Transverse colon (tissue), 4 donors: ENCODE measurements at regions not wholly inside any gene's neighbourhood (a gene's known extent, or its start where the extent isn't known, plus 50 kb on each side); places are given as distances from the start of the nearest gene placed in this dataset.
A peak's percentile ranks its signal among the peaks of the same experiment; 100 is the strongest.

Source experiments
- DNase-seq: peaks from one replicate; pipeline ENCODE4 v3.0.0-alpha.2; 2019
- H3K27ac ChIP-seq, 4 donors: fragments of 200-600 bp; sonication (generic); 2 replicates each; pipeline ENCODE4 v1.5.1; 2016 to 2018; ENCODE audit warnings: inconsistent platforms in 4 of 4
- H3K27me3 ChIP-seq: fragments of 200-600 bp; sonication (generic); 2 replicates; pipeline ENCODE4 v1.5.1; 2017; ENCODE audit warnings: inconsistent platforms
- H3K36me3 ChIP-seq, 4 donors: fragments of 200-600 bp; sonication (generic); 2 replicates each; pipeline ENCODE4 v1.5.1; 2017 to 2019; ENCODE audit warnings: inconsistent platforms in 4 of 4
- H3K4me1 ChIP-seq, 4 donors: fragments of 200-600 bp; sonication (generic); 2 replicates each; pipeline ENCODE4 v1.5.1; 2017 to 2020; ENCODE audit warnings: inconsistent platforms in 4 of 4
- H3K4me3 ChIP-seq, 4 donors: fragments of 200-600 bp; sonication (generic); 1 replicate in 1 of 4; 2 replicates in 3 of 4; pipeline versions ENCODE4 v1.5.1 to v1.6.1; 2017 to 2019; ENCODE audit warnings: inconsistent platforms in 4 of 4
- H3K9me3 ChIP-seq, 2 donors: fragments of 200-600 bp; sonication (generic); 2 replicates each; pipeline ENCODE4 v1.5.1; 2017 to 2019; ENCODE audit warnings: inconsistent platforms in 2 of 2
- CTCF ChIP-seq, 5 experiments: fragments of 200-600 bp in 3 of 5; fragments of 450-650 bp in 2 of 5; sonication (generic) in 3 of 5; IDR thresholded peaks; 1 replicate in 2 of 5; 2 replicates in 3 of 5; pipeline ENCODE4 v1.5.1; 2016 to 2017; ENCODE audit warnings: antibody characterized with exemption in 5 of 5, inconsistent platforms in 3 of 5, mild to moderate bottlenecking in 2 of 5, moderate library complexity in 1 of 5
- EP300 ChIP-seq: sonication (generic); formaldehyde crosslinking; IDR thresholded peaks from one replicate; pipeline ENCODE4 v1.6.1; 2017; ENCODE audit warnings: antibody characterized with exemption, low read depth
- POLR2A ChIP-seq: fragments of 450-650 bp; IDR thresholded peaks from one replicate; pipeline ENCODE4 v1.6.1; 2016; ENCODE audit warnings: antibody characterized with exemption, mild to moderate bottlenecking, moderate library complexity
- POLR2AphosphoS5 ChIP-seq, 3 donors: sonication (generic); formaldehyde crosslinking; IDR thresholded peaks; one replicate each; pipeline ENCODE4 v1.6.1; 2016; ENCODE audit warnings: antibody characterized with exemption in 3 of 3
- WGBS, 2 donors: methylation state at CpG; one replicate each; pipeline ENCODE4 v1.1.5; 2018; ENCODE audit warnings: low coverage in 1 of 2; 5-methylcytosine and 5-hydroxymethylcytosine counted together
- in situ Hi-C, 4 donors: fragments of 200-750 bp; cut with MboI; loops; one replicate each; pipeline versions ENCODE4 v1.15.0 to v1.15.1; 2017; ENCODE audit warnings: low sequenced_read_pairs in 3 of 4, low pct_ligation_motif_present in 1 of 4, low pct_unique_long_range_greater_than_20kb in 1 of 4
- intact Hi-C: fragments of 100-400 bp; cut with DNase I; formaldehyde crosslinking; loops from one replicate; pipeline ENCODE4 v1.15.1; 2023; ENCODE audit warnings: low total_unique reads

- TF ChIP-seq POLR2A (no peak), POLR2AphosphoS5 (IDR thresholded peaks at IDR 0.05) (no peak)
- in situ Hi-C loops = loop anchor here in 3 of 4 donors (25.0 kb wide), 4 partner anchors 90 to 535 kb away; partner anchors contain the start of genes PGRMC2 (in 2 of the 3), C4orf33 (in 1 of the 3) and SCLT1 (in 1 of the 3)
These were observed 257.0 kb upstream of the JADE1 start for GRCh38 chr4:128552586-128552907.

GRCh38 chr4:128551280-128551679, 258.2 kb upstream of the JADE1 start:
- in situ Hi-C loops = loop anchor here in 3 of 4 donors (25.0 kb wide), 4 partner anchors 89 to 536 kb away; partner anchors contain the start of genes PGRMC2 (in 2 of the 3), C4orf33 (in 1 of the 3) and SCLT1 (in 1 of the 3)

More at GRCh38 chr4:128552586-128552907, 257.0 kb upstream of the JADE1 start:
- 75 to 81% methylated on average over 4 of the region's 4 CpGs for WGBS, 2 donors
- H3K9me3 ChIP-seq = no peaks in the 10 kb centered on the region
- H3K27ac ChIP-seq = peak overlapping the region; percentile 86 to 96 (median 91)
- peak overlapping the region in 3 of 4 donors; percentile 49 to 78 (median 71) for H3K4me3 ChIP-seq
- no peaks in the 10 kb centered on the region for H3K27me3 ChIP-seq
- H3K36me3 ChIP-seq = no peaks in the 10 kb centered on the region
- H3K4me1 ChIP-seq = peaks cover 8 to 16% (median 12%) of the 10 kb centered on the region in 4 donors
- DNase-seq = no peak
- intact Hi-C loops = loop anchor here (10.0 kb wide), 2 partner anchors 168 to 268 kb away; partner anchors contain the start of gene PGRMC2

GRCh38 chr4:128550060-128550459, 259.4 kb upstream of the JADE1 start:
- H3K27ac ChIP-seq = no peak overlapping the region
- H3K4me1 ChIP-seq = peaks cover 8 to 16% (median 12%) of the 10 kb centered on the region in 4 donors
- TF ChIP-seq EP300 (no peak), POLR2AphosphoS5 (IDR thresholded peaks at IDR 0.05) (no peak), POLR2A (no peak), CTCF (IDR thresholded peaks at IDR 0.05) (no peak)
- no peaks in the 10 kb centered on the region for H3K27me3 ChIP-seq
- DNase-seq = no peak
- no peaks in the 10 kb centered on the region for H3K9me3 ChIP-seq
- WGBS, 2 donors = 84 to 87% methylated on average over 5 of the region's 5 CpGs
- in situ Hi-C loops (loop anchor here in 3 of 4 donors (25.0 kb wide), 4 partner anchors 88 to 537 kb away; partner anchors contain the start of genes PGRMC2 (in 2 of the 3), C4orf33 (in 1 of the 3) and SCLT1 (in 1 of the 3)), intact Hi-C loops (loop anchor here (10.0 kb wide), 2 partner anchors 165 to 265 kb away; partner anchors contain the start of gene PGRMC2)
- H3K4me3 ChIP-seq = no peak overlapping the region
- H3K36me3 ChIP-seq = no peaks in the 10 kb centered on the region

More at GRCh38 chr4:128551280-128551679, 258.2 kb upstream of the JADE1 start:
- TF ChIP-seq CTCF (IDR thresholded peaks at IDR 0.05) (no peak), POLR2A (no peak), POLR2AphosphoS5 (IDR thresholded peaks at IDR 0.05) (no peak), EP300 (no peak)
- no peak overlapping the region for H3K27ac ChIP-seq
- no peaks in the 10 kb centered on the region for H3K9me3 ChIP-seq
- 89 to 95% methylated on average over 4 of the region's 4 CpGs for WGBS, 2 donors
- H3K4me3 ChIP-seq = no peak overlapping the region
- no peaks in the 10 kb centered on the region for H3K36me3 ChIP-seq
- intact Hi-C loops = loop anchor here (10.0 kb wide), 2 partner anchors 166 to 266 kb away; partner anchors contain the start of gene PGRMC2
- no peak for DNase-seq
- H3K27me3 ChIP-seq = no peaks in the 10 kb centered on the region
- H3K4me1 ChIP-seq = peaks cover 8 to 16% (median 12%) of the 10 kb centered on the region in 4 donors

- TF ChIP-seq EP300 (no peak), POLR2A (no peak), CTCF (IDR thresholded peaks at IDR 0.05) (no peak), POLR2AphosphoS5 (IDR thresholded peaks at IDR 0.05) (no peak)
- intact Hi-C loops = loop anchor here (10.0 kb wide), 2 partner anchors 165 to 265 kb away; partner anchors contain the start of gene PGRMC2
These were observed 259.9 kb upstream of the JADE1 start for GRCh38 chr4:128549636-128550035.

More at GRCh38 chr4:128549636-128550035, 259.9 kb upstream of the JADE1 start:
- H3K9me3 ChIP-seq = no peaks in the 10 kb centered on the region
- H3K27ac ChIP-seq = no peak overlapping the region
- in situ Hi-C loops = loop anchor here in 3 of 4 donors (25.0 kb wide), 4 partner anchors 87 to 538 kb away; partner anchors contain the start of genes PGRMC2 (in 2 of the 3), C4orf33 (in 1 of the 3) and SCLT1 (in 1 of the 3)
- no peak for DNase-seq
- H3K4me1 ChIP-seq = peaks cover 8 to 16% (median 12%) of the 10 kb centered on the region in 4 donors
- H3K36me3 ChIP-seq = no peaks in the 10 kb centered on the region
- H3K4me3 ChIP-seq = no peak overlapping the region
- 82 to 96% methylated on average over 1 of the region's 1 CpG for WGBS, 2 donors
- H3K27me3 ChIP-seq = no peaks in the 10 kb centered on the region
